Spinal cord (tissue), 9 donors: ENCODE measurements at regions not wholly inside any gene's neighbourhood (a gene's known extent, or its start where the extent isn't known, plus 50 kb on each side); places are given as distances from the start of the nearest gene placed in this dataset.

ENCODE experiments used
- DNase-seq, 6 donors: peaks; one replicate each; pipeline versions ENCODE4 v3.0.0 to v3.0.0-alpha.2; 2013 to 2015; ENCODE audit warnings: low spot score in 6 of 6, low read depth in 4 of 6
- H3K27ac ChIP-seq: one replicate; pipeline ENCODE4 v1.5.1; 2013; ENCODE audit warnings: low read depth, low read length, control low read depth
- H3K27me3 ChIP-seq: one replicate; pipeline ENCODE4 v1.6.1; 2013; ENCODE audit warnings: low read length; ENCODE audit not compliant: control insufficient read depth, insufficient read depth
- H3K36me3 ChIP-seq: one replicate; pipeline ENCODE4 v1.6.1; 2013; ENCODE audit warnings: low read length; ENCODE audit not compliant: control insufficient read depth, insufficient read depth
- H3K4me1 ChIP-seq: one replicate; pipeline ENCODE4 v1.6.1; 2013; ENCODE audit warnings: low read length; ENCODE audit not compliant: control insufficient read depth, insufficient read depth
- H3K4me3 ChIP-seq: one replicate; pipeline ENCODE4 v1.5.1; 2013; ENCODE audit warnings: low read depth, low read length, control low read depth
- H3K9me3 ChIP-seq: one replicate; pipeline ENCODE4 v1.6.1; 2013; ENCODE audit warnings: low read length; ENCODE audit not compliant: control insufficient read depth, insufficient read depth
- WGBS: methylation state at CpG from one replicate; pipeline ENCODE4 v1.1.5; 2013; ENCODE audit warnings: missing lambda C conversion rate; ENCODE audit not compliant: insufficient coverage; 5-methylcytosine and 5-hydroxymethylcytosine counted together
- donor health status: healthy.

- 63% methylated on average over 14 of the region's 19 CpGs for WGBS
- peaks cover 13% of the 10 kb centered on the region for H3K4me1 ChIP-seq
- H3K27ac ChIP-seq: no peak overlapping the region
- H3K9me3 ChIP-seq: no peaks in the 10 kb centered on the region
- no peak overlapping the region for H3K4me3 ChIP-seq
- DNase-seq: peak in 1 of 6 donors; percentile 46
- no peaks in the 10 kb centered on the region for H3K36me3 ChIP-seq
- no peaks in the 10 kb centered on the region for H3K27me3 ChIP-seq
Measured at GRCh38 chr3:127141921-127142730, 50.8 kb upstream of the PRR23E start.
